ENCODE measurements at regions not wholly inside any gene's neighbourhood (a gene's known extent, or its start where the extent isn't known, plus 50 kb on each side); places are given as distances from the start of the nearest gene placed in this dataset.

GRCh38 chr18:56255381-56255780 is 383.0 kb downstream of the TXNL1 start:
- ChIA-PET POLR2A (no interaction called here), CTCF (ENCODE audit: low intra/inter-chr PET ratio) (no interaction called here)
- no peaks in the 10 kb centered on the region for H4K20me1 ChIP-seq (replicated peaks; ENCODE audit: control insufficient read depth, insufficient read depth, low read length)
- FAIRE-seq (no peak), DNase-seq (ENCODE audit: extremely low read depth in 1 of 4, low spot score in 3 of 4) (no peak), ATAC-seq (no peak)
- H3K27ac ChIP-seq (ENCODE audit: extremely low read depth, low read depth, low read length) = no peak overlapping the region
- H3K9me1 ChIP-seq (ENCODE audit: control insufficient read depth, insufficient read depth, low read length) = no peaks in the 10 kb centered on the region
- intact Hi-C loops (cut with micrococcal nuclease) (no loop called here), in situ Hi-C loops (cut with MboI) (no loop called here)
- no peak overlapping the region for H3K4me3 ChIP-seq
- no peaks in the 10 kb centered on the region for H3K36me3 ChIP-seq (ENCODE audit: control insufficient read depth, insufficient read depth, low read length)
- 0% methylated on average over 2 of the region's 2 CpGs for WGBS (ENCODE audit: insufficient coverage, low coverage, missing lambda C conversion rate)
- H3K4me1 ChIP-seq (replicated peaks in 1 of 2; ENCODE audit: control insufficient read depth in 2 of 2, insufficient read depth in 2 of 2, low read length in 2 of 2) = no peaks in the 10 kb centered on the region
- no TSS peak for BruUV-seq (replicated peaks)
- H3K4me2 ChIP-seq (ENCODE audit: insufficient read depth, low read length) = no peak overlapping the region
- H2AFZ ChIP-seq (ENCODE audit: low read depth, low read length) = no peak overlapping the region
- no peak overlapping the region for H3K9ac ChIP-seq (ENCODE audit: insufficient read depth in 1 of 2, low read depth in 2 of 2, low read length in 2 of 2)
- H3K9me3 ChIP-seq (replicated peaks; ENCODE audit: control insufficient read depth, insufficient read depth, low read depth, low read length) = no peaks in the 10 kb centered on the region
- H3K79me2 ChIP-seq (ENCODE audit: control insufficient read depth, insufficient read depth, low read length) = no peaks in the 10 kb centered on the region
- no peak for TF ChIP-seq GTF2F1 (IDR thresholded peaks at IDR 0.05; ENCODE audit: low read depth, low read length)
- TF ChIP-seq ZFP30 (CRISPR knock-in tag; IDR thresholded peaks at IDR 0.05; ENCODE audit: borderline replicate concordance) = no peak
- no peak for TF ChIP-seq JUND (IDR thresholded peaks at IDR 0.05; ENCODE audit: borderline replicate concordance, low read depth, low read length)
- TF ChIP-seq JUND (tag; IDR thresholded peaks at IDR 0.05; ENCODE audit: borderline replicate concordance, low read depth, low read length) = no peak
- no peak for TF ChIP-seq PHF20 (IDR thresholded peaks at IDR 0.05; ENCODE audit: partially characterized antibody)
- no peak for TF ChIP-seq KDM4B (IDR thresholded peaks at IDR 0.05; ENCODE audit: borderline replicate concordance in 2 of 2, low read depth in 1 of 2)
- no peak for TF ChIP-seq BRCA1 (IDR thresholded peaks at IDR 0.05)
- TF ChIP-seq BRCA1 (CRISPR knock-in tag; IDR thresholded peaks at IDR 0.05) = no peak
- no peak for TF ChIP-seq BHLHE40 (IDR thresholded peaks at IDR 0.05; ENCODE audit: low read length)
- TF ChIP-seq THRB (CRISPR knock-in tag; conservative IDR thresholded peaks at IDR 0.05) = no peak
- no peak for TF ChIP-seq MAFF (IDR thresholded peaks at IDR 0.05; ENCODE audit: low read length)
- TF ChIP-seq RBM14 (IDR thresholded peaks at IDR 0.05; ENCODE audit: borderline replicate concordance, insufficient read depth, low read depth, low read length) = no peak
- TF ChIP-seq NFIX (CRISPR knock-in tag; IDR thresholded peaks at IDR 0.05; ENCODE audit: low read depth) = no peak
- no peak for TF ChIP-seq MECOM (CRISPR knock-in tag; IDR thresholded peaks at IDR 0.05)
- no peak for TF ChIP-seq ZNF184 (CRISPR knock-in tag; IDR thresholded peaks at IDR 0.05)
- TF ChIP-seq ATF7 (IDR thresholded peaks at IDR 0.05) = no peak
- no peak for TF ChIP-seq MTA1 (IDR thresholded peaks at IDR 0.05; ENCODE audit: borderline replicate concordance)
- TF ChIP-seq IRF2 (CRISPR knock-in tag; IDR thresholded peaks at IDR 0.05) = no peak
- no peaks in the 10 kb centered on the region for H3K27me3 ChIP-seq (ENCODE audit: control insufficient read depth in 2 of 2, insufficient read depth in 2 of 2, low read length in 2 of 2)
